Parathyroid adenoma (tissue), 2 donors: ENCODE measurements at regions not wholly inside any gene's neighbourhood (a gene's known extent, or its start where the extent isn't known, plus 50 kb on each side); places are given as distances from the start of the nearest gene placed in this dataset.

Experiments
- H2AFZ ChIP-seq: fragments of 300-600 bp; sonication (generic); one replicate; pipeline ENCODE4 v1.7.0; 2017; ENCODE audit warnings: antibody characterized with exemption, mild to moderate bottlenecking
- H3K27ac ChIP-seq: fragments of 300-600 bp; sonication (generic); one replicate; pipeline ENCODE4 v1.7.0; 2017
- H3K27me3 ChIP-seq: fragments of 300-600 bp; sonication (generic); one replicate; pipeline ENCODE4 v1.7.0; 2017; ENCODE audit warnings: low read length; ENCODE audit not compliant: control insufficient read depth, insufficient read depth
- H3K36me3 ChIP-seq: fragments of 300-600 bp; sonication (generic); one replicate; pipeline ENCODE4 v1.7.0; 2017; ENCODE audit warnings: low read length; ENCODE audit not compliant: control insufficient read depth, insufficient read depth
- H3K4me1 ChIP-seq: fragments of 300-600 bp; sonication (generic); one replicate; pipeline ENCODE4 v1.7.0; 2017; ENCODE audit warnings: control low read depth
- H3K4me2 ChIP-seq: fragments of 300-600 bp; sonication (generic); one replicate; pipeline ENCODE4 v1.7.0; 2017; ENCODE audit warnings: low read length
- H3K4me3 ChIP-seq: fragments of 300-600 bp; sonication (generic); one replicate; pipeline ENCODE4 v1.7.0; 2017; ENCODE audit warnings: low read depth, low read length
- H3K79me2 ChIP-seq: fragments of 300-600 bp; sonication (generic); one replicate; pipeline ENCODE4 v1.7.0; 2017; ENCODE audit warnings: control low read depth
- H3K9ac ChIP-seq: fragments of 300-600 bp; sonication (generic); one replicate; pipeline ENCODE4 v1.7.0; 2017; ENCODE audit warnings: mild to moderate bottlenecking
- H3K9me3 ChIP-seq: fragments of 300-600 bp; sonication (generic); one replicate; pipeline ENCODE4 v1.7.0; 2017; ENCODE audit warnings: low read length; ENCODE audit not compliant: control insufficient read depth
- CTCF ChIP-seq: fragments of 300-600 bp; sonication (generic); IDR thresholded peaks from one replicate; pipeline ENCODE4 v1.7.0; 2017; ENCODE audit warnings: antibody characterized with exemption, mild to moderate bottlenecking
- donor health status: primary hyperparathyroidism.

- no peak for TF ChIP-seq CTCF
- H3K9me3 ChIP-seq = no peaks in the 10 kb centered on the region
- H3K4me1 ChIP-seq = no peaks in the 10 kb centered on the region
- H3K27ac ChIP-seq = no peak overlapping the region
- H3K27me3 ChIP-seq = no peaks in the 10 kb centered on the region
- no peaks in the 10 kb centered on the region for H3K36me3 ChIP-seq
- no peaks in the 10 kb centered on the region for H3K79me2 ChIP-seq
- no peak overlapping the region for H3K4me3 ChIP-seq
- no peak overlapping the region for H3K4me2 ChIP-seq
- no peak overlapping the region for H2AFZ ChIP-seq
- no peak overlapping the region for H3K9ac ChIP-seq
Observed at GRCh38 chr15:72835294-72835890, 51.8 kb upstream of the ADPGK start.

- no peaks in the 10 kb centered on the region for H3K79me2 ChIP-seq
- H2AFZ ChIP-seq = no peak overlapping the region
- no peaks in the 10 kb centered on the region for H3K27me3 ChIP-seq
- no peak for TF ChIP-seq CTCF
- no peak overlapping the region for H3K4me2 ChIP-seq
- no peaks in the 10 kb centered on the region for H3K9me3 ChIP-seq
- no peaks in the 10 kb centered on the region for H3K4me1 ChIP-seq
- H3K27ac ChIP-seq = no peak overlapping the region
- H3K9ac ChIP-seq = no peak overlapping the region
- H3K36me3 ChIP-seq = no peaks in the 10 kb centered on the region
- no peak overlapping the region for H3K4me3 ChIP-seq
Observed at GRCh38 chr15:72833561-72833960, 50.0 kb upstream of the ADPGK start.
